ENCODE measurements at regions not wholly inside any gene's neighbourhood (a gene's known extent, or its start where the extent isn't known, plus 50 kb on each side); places are given as distances from the start of the nearest gene placed in this dataset.

- no peak for TF ChIP-seq CTCF (conservative IDR thresholded peaks at IDR 0.05; ENCODE audit: low read length)
- TF ChIP-seq EZH2phosphoT487 (IDR thresholded peaks at IDR 0.05; ENCODE audit: borderline replicate concordance, low read depth, low read length): no peak
These were observed 149.0 kb downstream of the TMEM161B start for GRCh38 chr5:88119535-88120125.

Data from OCI-LY7 (cell line).